Mesendoderm (in vitro differentiated cells): ENCODE measurements at regions not wholly inside any gene's neighbourhood (a gene's known extent, or its start where the extent isn't known, plus 50 kb on each side); places are given as distances from the start of the nearest gene placed in this dataset.
A peak's percentile ranks its signal among the peaks of the same experiment; 100 is the strongest.

Source experiments
- DNase-seq: peaks from one replicate; pipeline ENCODE4 v3.0.0; 2013
- H2AK5ac ChIP-seq: 2 replicates; pipeline ENCODE4 v1.6.1; 2013; ENCODE audit warnings: low read length, inconsistent platforms
- H2BK120ac ChIP-seq: 2 replicates; pipeline ENCODE4 v1.6.1; 2013; ENCODE audit warnings: low read depth, mild to moderate bottlenecking, low read length, moderate library complexity, mixed read lengths
- H2BK15ac ChIP-seq: replicated peaks from 2 replicates; pipeline ENCODE4 v1.6.1; 2013; ENCODE audit warnings: low read depth, mild to moderate bottlenecking, moderate library complexity
- H2BK5ac ChIP-seq: 2 replicates; pipeline ENCODE4 v1.6.1; 2013; ENCODE audit warnings: low read length, inconsistent platforms
- H3K18ac ChIP-seq: 2 replicates; pipeline ENCODE4 v1.6.1; 2013; ENCODE audit warnings: mild to moderate bottlenecking, low read length, mixed read lengths
- H3K23ac ChIP-seq: one replicate; pipeline ENCODE4 v1.6.1; 2013; ENCODE audit warnings: low read length
- H3K27ac ChIP-seq: 2 replicates; pipeline ENCODE4 v1.5.1; 2013; ENCODE audit warnings: low read depth, mild to moderate bottlenecking, inconsistent platforms, low read length, moderate library complexity
- H3K27me3 ChIP-seq: 2 replicates; pipeline ENCODE4 v1.6.1; 2013; ENCODE audit warnings: low read length, control low read depth, mild to moderate bottlenecking, inconsistent platforms; ENCODE audit not compliant: insufficient read depth, poor library complexity
- H3K36me3 ChIP-seq: 2 replicates; pipeline ENCODE4 v1.6.1; 2013; ENCODE audit warnings: low read length, inconsistent platforms; ENCODE audit not compliant: control insufficient read depth, insufficient read depth
- H3K4ac ChIP-seq: one replicate; pipeline ENCODE4 v1.6.1; 2013; ENCODE audit warnings: low read depth, mild to moderate bottlenecking, low read length, moderate library complexity
- H3K4me1 ChIP-seq: 2 replicates; pipeline ENCODE4 v1.6.1; 2013; ENCODE audit warnings: low read depth, low read length, inconsistent platforms; ENCODE audit not compliant: control insufficient read depth
- H3K4me2 ChIP-seq: 2 replicates; pipeline ENCODE4 v1.6.1; 2013; ENCODE audit warnings: low read length
- H3K4me3 ChIP-seq: 2 replicates; pipeline ENCODE4 v1.5.1; 2013; ENCODE audit warnings: mild to moderate bottlenecking, low read length
- H3K56ac ChIP-seq: one replicate; pipeline ENCODE4 v1.6.1; 2013; ENCODE audit warnings: low read length
- H3K79me1 ChIP-seq: 2 replicates; pipeline ENCODE4 v1.6.1; 2013; ENCODE audit warnings: low read length, inconsistent platforms
- H3K79me2 ChIP-seq: 2 replicates; pipeline ENCODE4 v1.6.1; 2013; ENCODE audit warnings: mild to moderate bottlenecking, low read length; ENCODE audit not compliant: control insufficient read depth, insufficient read depth
- H3K9ac ChIP-seq: 2 replicates; pipeline ENCODE4 v1.6.1; 2013; ENCODE audit warnings: low read length, inconsistent platforms
- H4K5ac ChIP-seq: one replicate; pipeline ENCODE4 v1.6.1; 2013; ENCODE audit warnings: low read length
- H4K8ac ChIP-seq: one replicate; pipeline ENCODE4 v1.6.1; 2013; ENCODE audit warnings: low read depth, mild to moderate bottlenecking, control low read depth, low read length, moderate library complexity
- WGBS: extraction: QIAGEN DNeasy Blood & Tissue Kit; methylation state at CpG from one replicate; pipeline ENCODE4 v1.1.7; 2013; ENCODE audit warnings: low lambda C conversion rate, missing lambda C conversion rate; ENCODE audit not compliant: insufficient coverage; ENCODE audit errors: extremely low coverage; 5-methylcytosine and 5-hydroxymethylcytosine counted together

GRCh38 chr21:35226328-35226727 lies 177.2 kb upstream of the RUNX1 start:
- H3K56ac ChIP-seq: no peak overlapping the region
- H3K27ac ChIP-seq: no peak overlapping the region
- no peak overlapping the region for H3K4me2 ChIP-seq
- no peaks in the 10 kb centered on the region for H3K36me3 ChIP-seq
- H2BK5ac ChIP-seq: no peak overlapping the region
- no CpG with 5 or more reads among the region's 6 CpGs for WGBS
- H3K4ac ChIP-seq: no peak overlapping the region
- H3K27me3 ChIP-seq: no peaks in the 10 kb centered on the region
- H3K4me1 ChIP-seq: no peaks in the 10 kb centered on the region
- H3K18ac ChIP-seq: no peak overlapping the region
- H2BK120ac ChIP-seq: no peak overlapping the region
- no peak overlapping the region for H4K5ac ChIP-seq
- no peak overlapping the region for H4K8ac ChIP-seq
- no peak for DNase-seq
- no peak overlapping the region for H3K9ac ChIP-seq
- H3K79me2 ChIP-seq: no peaks in the 10 kb centered on the region
- H2AK5ac ChIP-seq: no peak overlapping the region
- no peak overlapping the region for H3K4me3 ChIP-seq
- no peak overlapping the region for H3K23ac ChIP-seq
- no peak overlapping the region for H2BK15ac ChIP-seq
- H3K79me1 ChIP-seq: no peaks in the 10 kb centered on the region

- Histone ChIP-seq H3K56ac (no peak overlapping the region), H3K4me1 (no peaks in the 10 kb centered on the region), H3K4me2 (no peak overlapping the region), H3K23ac (no peak overlapping the region), H4K5ac (no peak overlapping the region), H3K27ac (no peak overlapping the region), H4K8ac (no peak overlapping the region), H3K18ac (no peak overlapping the region), H3K4ac (no peak overlapping the region), H2BK5ac (no peak overlapping the region), H3K9ac (no peak overlapping the region), H2BK15ac (no peak overlapping the region), H3K27me3 (no peaks in the 10 kb centered on the region), H3K79me2 (no peaks in the 10 kb centered on the region), H3K36me3 (no peaks in the 10 kb centered on the region), H3K4me3 (no peak overlapping the region), H2BK120ac (no peak overlapping the region), H3K79me1 (no peaks in the 10 kb centered on the region), H2AK5ac (no peak overlapping the region)
- no peak for DNase-seq
- WGBS: no CpG with 5 or more reads among the region's 6 CpGs
These were observed 176.5 kb upstream of the RUNX1 start for GRCh38 chr21:35225573-35225972.

DNA sequence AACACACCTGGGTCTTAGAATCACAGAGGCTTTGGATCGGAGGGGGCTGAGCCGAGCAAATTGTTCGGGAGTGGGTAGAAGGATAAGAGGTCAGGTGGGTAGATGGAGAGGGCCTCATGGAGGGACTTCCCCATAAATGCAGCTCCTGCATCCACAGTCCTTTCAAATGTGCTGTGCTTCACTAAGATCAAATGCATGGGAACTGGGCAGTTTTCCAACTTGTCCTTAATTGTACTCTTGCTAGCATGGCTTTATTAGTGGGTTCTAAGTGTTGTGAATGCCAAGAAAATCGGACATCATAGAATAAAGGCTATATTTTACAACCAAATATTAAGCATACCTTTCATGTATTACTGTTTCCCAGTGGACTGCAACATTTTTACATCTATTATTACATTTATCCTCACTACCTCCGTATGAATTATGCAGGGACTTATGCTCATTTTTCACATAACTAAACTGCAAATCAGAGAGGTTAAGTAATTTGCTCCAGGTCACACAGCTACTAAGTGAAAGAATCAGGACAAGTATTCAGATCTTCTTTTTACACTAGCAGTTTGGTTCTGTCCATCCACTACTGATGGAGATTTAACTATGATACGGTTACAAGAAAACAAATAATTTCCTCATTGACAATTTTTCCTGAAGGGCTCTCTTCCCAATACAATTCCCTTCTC lies 174.5 kb upstream of the RUNX1 start:
- Histone ChIP-seq H3K4me2 (no peak overlapping the region), H4K5ac (no peak overlapping the region), H4K8ac (no peak overlapping the region), H3K9ac (no peak overlapping the region), H3K4me1 (no peaks in the 10 kb centered on the region), H2AK5ac (no peak overlapping the region), H3K18ac (no peak overlapping the region), H2BK120ac (no peak overlapping the region), H3K27ac (no peak overlapping the region), H3K79me2 (no peaks in the 10 kb centered on the region), H3K56ac (no peak overlapping the region), H3K27me3 (no peaks in the 10 kb centered on the region), H2BK15ac (no peak overlapping the region), H3K23ac (no peak overlapping the region), H3K79me1 (no peaks in the 10 kb centered on the region), H2BK5ac (no peak overlapping the region), H3K4me3 (no peak overlapping the region), H3K4ac (no peak overlapping the region), H3K36me3 (no peaks in the 10 kb centered on the region)
- no peak for DNase-seq
- no CpG with 5 or more reads among the region's 6 CpGs for WGBS

DNA sequence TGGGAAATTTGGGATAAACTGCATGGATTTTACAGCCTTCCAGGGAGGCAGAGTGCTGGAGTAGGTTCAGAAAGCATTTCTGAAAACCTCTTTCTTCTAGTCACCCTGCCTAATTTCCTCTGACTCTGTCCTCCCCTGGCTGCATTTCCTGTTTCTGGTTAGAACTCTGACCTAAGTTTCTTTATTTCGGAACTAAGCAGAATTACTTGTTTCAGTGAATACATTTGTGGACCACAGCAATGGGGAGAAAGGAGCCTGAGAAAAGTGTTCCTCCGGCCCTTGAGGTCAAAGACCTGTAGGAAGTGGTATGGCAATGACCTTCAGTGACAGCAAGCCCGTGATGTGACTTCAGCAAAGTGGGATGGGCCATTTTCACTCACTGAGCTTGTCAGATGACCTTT lies 173.4 kb upstream of the RUNX1 start:
- Histone ChIP-seq H3K36me3 (no peaks in the 10 kb centered on the region), H3K4me1 (peaks cover under 1% of the 10 kb centered on the region), H3K79me2 (no peaks in the 10 kb centered on the region), H3K4me3 (no peak overlapping the region), H3K18ac (no peak overlapping the region), H3K4me2 (no peak overlapping the region), H2AK5ac (no peak overlapping the region), H2BK120ac (no peak overlapping the region), H3K56ac (no peak overlapping the region), H3K27ac (no peak overlapping the region), H3K9ac (no peak overlapping the region), H2BK15ac (no peak overlapping the region), H3K79me1 (no peaks in the 10 kb centered on the region), H4K5ac (no peak overlapping the region), H3K23ac (no peak overlapping the region), H3K4ac (no peak overlapping the region), H4K8ac (no peak overlapping the region), H3K27me3 (no peaks in the 10 kb centered on the region), H2BK5ac (no peak overlapping the region)
- peak; percentile 12 for DNase-seq
- no CpG with 5 or more reads among the region's 3 CpGs for WGBS

GRCh38 chr21:35222021-35222420 lies 172.9 kb upstream of the RUNX1 start:
- no peak overlapping the region for H3K18ac ChIP-seq
- peak; percentile 5 for DNase-seq
- H3K27me3 ChIP-seq: no peaks in the 10 kb centered on the region
- H2BK15ac ChIP-seq: no peak overlapping the region
- H3K36me3 ChIP-seq: no peaks in the 10 kb centered on the region
- no peak overlapping the region for H2BK5ac ChIP-seq
- H3K4me2 ChIP-seq: no peak overlapping the region
- H4K8ac ChIP-seq: no peak overlapping the region
- H3K27ac ChIP-seq: no peak overlapping the region
- H3K79me2 ChIP-seq: no peaks in the 10 kb centered on the region
- no peak overlapping the region for H3K4me3 ChIP-seq
- no peak overlapping the region for H2BK120ac ChIP-seq
- H3K79me1 ChIP-seq: no peaks in the 10 kb centered on the region
- H4K5ac ChIP-seq: no peak overlapping the region
- no peak overlapping the region for H3K9ac ChIP-seq
- H3K23ac ChIP-seq: no peak overlapping the region
- peaks cover 3% of the 10 kb centered on the region for H3K4me1 ChIP-seq
- no peak overlapping the region for H3K56ac ChIP-seq
- H3K4ac ChIP-seq: no peak overlapping the region
- WGBS: no CpG with 5 or more reads among the region's 3 CpGs
- no peak overlapping the region for H2AK5ac ChIP-seq

- no CpG with 5 or more reads among the region's 1 CpG for WGBS
- peak; percentile 54 for DNase-seq
- H2AK5ac ChIP-seq: no peak overlapping the region
- H2BK15ac ChIP-seq: no peak overlapping the region
- H3K4me1 ChIP-seq: peaks cover 3% of the 10 kb centered on the region
- no peak overlapping the region for H3K4me2 ChIP-seq
- H3K4me3 ChIP-seq: no peak overlapping the region
- H2BK5ac ChIP-seq: no peak overlapping the region
- H3K9ac ChIP-seq: no peak overlapping the region
- no peaks in the 10 kb centered on the region for H3K79me1 ChIP-seq
- H3K4ac ChIP-seq: no peak overlapping the region
- no peak overlapping the region for H3K27ac ChIP-seq
- no peak overlapping the region for H3K56ac ChIP-seq
- H4K5ac ChIP-seq: no peak overlapping the region
- no peaks in the 10 kb centered on the region for H3K79me2 ChIP-seq
- no peaks in the 10 kb centered on the region for H3K36me3 ChIP-seq
- no peak overlapping the region for H4K8ac ChIP-seq
- no peak overlapping the region for H3K23ac ChIP-seq
- no peak overlapping the region for H2BK120ac ChIP-seq
- no peaks in the 10 kb centered on the region for H3K27me3 ChIP-seq
- H3K18ac ChIP-seq: no peak overlapping the region
These were observed 171.2 kb upstream of the RUNX1 start for GRCh38 chr21:35220301-35220700.
